HG03060 (cell line): ENCODE measurements at regions not wholly inside any gene's neighbourhood (a gene's known extent, or its start where the extent isn't known, plus 50 kb on each side); places are given as distances from the start of the nearest gene placed in this dataset.

Experiments
- ATAC-seq: cut with Tn5 transposase; IDR thresholded peaks from one replicate; pipeline ENCODE4 v1.9.1; 2021; ENCODE audit warnings: low read depth, moderate number of reproducible peaks; ENCODE audit not compliant: unreplicated experiment

DNA sequence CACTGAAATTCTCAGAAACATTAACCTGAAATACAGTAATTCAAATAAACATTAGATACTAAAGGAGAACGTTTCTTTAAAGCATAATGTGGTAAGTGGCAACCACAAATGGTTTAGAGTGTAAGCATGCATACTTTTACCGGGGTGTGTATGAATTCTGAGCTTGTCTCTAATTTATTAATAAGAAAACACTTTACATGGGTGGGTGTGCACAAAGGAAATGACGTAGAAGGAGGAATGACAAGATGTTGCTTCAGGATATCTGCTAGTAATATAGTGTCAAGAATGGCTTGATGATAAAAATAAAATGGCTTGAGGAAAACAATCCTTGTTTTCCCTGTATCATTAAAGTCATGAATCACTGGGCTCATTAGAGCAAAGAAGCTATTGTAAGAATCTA, 92.5 kb downstream of the ARL4A start:
- ATAC-seq, result no peak

DNA sequence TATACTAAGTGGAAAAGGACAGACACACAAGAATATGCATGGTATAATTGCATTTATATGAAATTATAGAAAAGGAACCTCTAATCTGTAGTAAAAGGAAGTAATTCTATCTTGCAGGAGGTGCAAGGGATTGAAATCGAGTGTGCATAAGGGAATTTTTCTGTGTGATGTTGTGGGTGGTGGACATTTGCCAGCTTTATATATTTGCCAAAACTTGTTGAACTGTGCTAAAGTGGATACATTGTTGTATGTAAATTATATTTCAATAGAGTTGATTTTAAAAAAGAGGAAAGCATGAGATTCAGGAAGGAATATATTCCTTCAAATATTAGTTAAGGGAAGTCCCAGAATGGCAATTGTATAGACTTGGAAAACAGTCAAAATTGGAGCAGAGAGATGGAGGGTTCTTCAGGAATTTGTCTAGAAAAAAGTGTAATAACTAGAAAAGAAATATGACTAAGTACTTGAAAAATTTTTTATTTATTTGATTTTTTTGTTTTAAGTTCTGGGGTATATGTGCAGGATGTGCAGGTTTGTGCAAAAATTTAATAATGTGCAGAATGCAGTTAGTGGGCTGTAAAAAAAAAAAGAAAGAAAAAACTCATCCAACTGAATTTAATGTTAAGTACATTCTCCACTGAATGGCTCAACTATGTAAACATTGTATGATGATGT, 96.1 kb downstream of the ARL4A start:
- no peak for ATAC-seq

DNA sequence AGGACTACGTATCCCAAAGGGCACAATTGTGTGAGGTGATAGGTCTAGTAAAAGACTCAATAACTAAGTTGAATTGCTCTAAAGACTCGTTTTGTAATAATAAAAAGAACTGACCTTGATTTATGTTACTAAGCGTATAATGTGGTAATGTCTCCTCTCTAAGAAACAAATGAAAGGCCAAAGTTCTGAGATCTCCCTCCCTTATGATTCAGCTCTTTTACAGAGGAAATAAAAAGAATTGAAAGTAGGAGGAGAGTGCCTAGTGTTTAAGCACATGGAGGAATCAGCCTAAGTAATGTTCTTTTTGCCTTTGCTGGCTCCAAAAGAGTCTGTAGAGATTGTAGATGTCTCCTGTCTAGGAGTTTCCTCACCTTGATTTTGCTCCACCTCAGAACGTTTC, 98.0 kb downstream of the ARL4A start:
- no peak for ATAC-seq

DNA sequence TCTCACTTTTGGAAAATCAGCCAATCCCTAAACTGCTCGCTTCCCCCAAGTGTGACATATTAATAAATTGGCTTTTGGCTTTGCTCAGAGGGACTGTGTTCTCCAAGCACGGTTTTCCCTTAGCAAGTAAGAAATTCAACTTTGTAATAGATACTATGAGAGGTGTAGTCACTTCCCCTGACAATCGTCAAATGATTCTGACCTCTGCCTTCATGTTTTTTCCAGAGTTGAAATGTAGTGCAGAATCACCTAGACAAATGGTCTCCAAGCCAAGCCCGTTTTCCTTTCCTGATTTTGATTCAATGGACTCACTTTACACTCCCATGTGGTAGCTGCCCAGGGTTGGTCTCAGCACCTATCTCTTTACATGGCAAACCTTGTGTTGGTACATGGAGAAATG, 99.1 kb downstream of the ARL4A start:
- no peak for ATAC-seq

DNA sequence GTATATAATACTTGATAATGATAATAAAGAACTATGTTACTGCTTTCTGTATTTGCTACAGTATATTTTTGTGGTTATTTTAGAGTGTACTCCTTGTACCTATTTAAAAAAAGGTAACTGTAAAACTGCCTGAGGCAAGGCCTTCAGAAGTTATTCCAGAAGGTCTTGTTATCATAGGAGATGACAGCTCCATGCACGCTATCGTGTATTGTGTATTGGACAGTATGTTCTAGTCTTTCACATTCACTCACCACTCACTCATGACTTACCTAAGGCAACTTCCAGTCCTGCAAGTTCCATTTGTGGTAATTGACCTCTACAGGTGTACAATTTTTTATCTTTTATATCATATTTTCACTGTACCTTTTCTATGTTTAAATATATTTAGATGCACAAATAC, 100.7 kb downstream of the ARL4A start:
- no peak for ATAC-seq

DNA sequence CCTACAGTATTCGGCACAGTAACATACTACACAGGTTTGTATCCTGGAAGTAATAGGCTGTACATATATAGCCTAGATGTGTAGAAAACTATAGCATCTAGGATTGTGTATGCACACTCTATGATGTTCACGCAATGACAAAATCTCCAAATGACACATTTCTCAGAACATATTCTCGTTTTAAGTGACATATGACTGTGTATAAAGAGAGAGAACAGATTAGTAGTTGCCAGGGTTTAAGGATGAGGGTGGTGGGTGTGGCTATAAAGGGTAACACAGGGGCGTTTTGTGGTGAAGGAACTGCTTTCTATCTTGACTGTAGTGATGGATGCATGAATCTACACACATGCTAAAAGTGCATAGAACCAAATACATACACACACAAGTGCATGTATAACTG, 101.2 kb downstream of the ARL4A start:
- ATAC-seq, result no peak

DNA sequence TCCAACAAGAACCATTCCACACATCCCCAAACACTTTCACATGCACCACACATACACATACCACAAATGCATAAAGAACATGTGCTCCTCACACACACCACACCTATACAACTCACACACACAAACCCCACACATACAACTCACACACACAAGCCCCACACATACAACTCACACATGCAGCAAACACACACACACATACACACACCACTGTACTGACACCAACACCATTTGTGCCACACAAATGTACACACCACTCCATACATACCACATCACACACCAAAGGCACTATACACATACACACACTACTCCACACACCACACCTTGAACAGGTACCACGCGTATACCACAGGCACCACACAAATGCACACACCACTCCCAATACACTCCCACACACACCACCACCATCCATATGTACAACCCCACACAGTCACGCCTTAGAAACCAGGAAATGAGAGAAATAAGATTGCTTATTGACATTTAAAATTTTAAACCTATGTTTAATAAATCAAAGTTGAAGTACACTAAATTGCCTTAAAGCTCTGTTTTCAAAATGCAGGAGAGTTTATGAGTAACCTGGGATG, 107.4 kb downstream of the ARL4A start:
- no peak for ATAC-seq

DNA sequence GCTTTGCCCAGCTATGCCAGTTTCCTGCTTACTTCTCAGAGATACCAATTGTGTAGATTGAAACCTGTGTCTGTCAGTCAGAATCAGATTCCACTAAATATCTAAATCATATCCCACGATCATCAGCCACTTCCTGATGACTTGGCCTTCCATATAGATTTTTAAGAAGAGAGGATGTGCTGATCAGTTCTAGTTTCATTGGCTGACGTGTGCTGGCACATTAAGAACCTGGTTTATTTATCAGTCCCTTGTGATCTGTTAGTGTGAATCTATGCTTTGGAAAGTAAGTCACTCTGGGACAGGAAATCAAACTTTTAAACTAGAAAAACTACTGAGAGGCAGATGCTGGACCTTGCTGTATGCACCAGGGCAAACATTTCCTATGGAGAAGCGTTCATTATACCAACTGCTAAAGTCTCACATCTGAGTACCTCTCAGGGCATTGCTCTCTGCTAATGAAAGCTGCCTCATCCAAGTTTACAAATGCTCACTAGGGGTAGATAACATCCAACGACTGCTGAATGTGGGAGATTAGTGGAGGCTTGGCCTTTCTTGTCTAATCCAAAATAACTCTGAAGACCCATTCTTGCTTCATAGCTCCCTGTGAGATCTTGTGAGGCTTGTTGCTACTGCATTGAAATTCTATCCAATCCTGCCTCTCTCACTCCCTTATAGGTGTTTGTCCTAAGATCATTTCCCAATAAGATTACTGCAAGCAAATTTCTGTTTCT, 109.1 kb downstream of the ARL4A start:
- no peak for ATAC-seq

DNA sequence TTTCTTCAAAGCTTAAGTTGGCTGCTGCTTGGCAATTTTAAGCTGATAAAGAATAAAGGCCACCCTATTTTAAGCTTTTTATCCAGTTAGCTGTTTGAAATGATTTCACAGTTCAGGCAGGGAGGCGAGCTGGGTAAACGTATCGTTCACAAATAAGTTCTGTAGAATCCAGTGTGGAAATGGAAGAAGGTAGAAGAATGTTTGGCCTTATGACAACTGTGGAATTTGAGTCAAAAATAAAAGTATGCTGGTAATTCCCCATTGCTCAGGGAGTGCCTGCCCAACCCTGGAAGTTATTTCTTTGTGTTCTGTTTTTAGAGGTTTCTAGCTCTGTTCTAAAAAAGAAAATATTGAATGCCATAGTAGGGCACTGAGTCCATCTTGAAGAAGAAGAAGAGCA, 113.1 kb downstream of the ARL4A start:
- ATAC-seq, result no peak

DNA sequence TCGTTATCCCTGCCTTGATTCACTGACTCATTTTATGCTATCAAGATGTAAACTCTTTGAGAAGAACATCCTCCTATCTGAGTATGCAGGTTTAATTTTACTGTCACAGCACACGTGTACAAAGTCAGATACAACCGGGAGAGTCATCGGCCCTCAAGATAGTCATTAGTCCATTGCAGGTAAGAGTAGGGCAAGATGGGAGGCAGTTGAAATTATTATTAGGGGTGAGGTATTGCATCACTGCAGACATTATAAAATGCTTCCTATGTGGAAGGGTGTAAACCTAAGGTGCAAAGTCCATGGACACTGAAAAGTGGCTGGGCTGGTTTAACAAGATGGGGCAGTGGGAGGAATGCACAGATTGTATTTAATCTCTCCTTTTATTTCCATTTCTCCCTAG, 113.7 kb downstream of the ARL4A start:
- no peak for ATAC-seq

DNA sequence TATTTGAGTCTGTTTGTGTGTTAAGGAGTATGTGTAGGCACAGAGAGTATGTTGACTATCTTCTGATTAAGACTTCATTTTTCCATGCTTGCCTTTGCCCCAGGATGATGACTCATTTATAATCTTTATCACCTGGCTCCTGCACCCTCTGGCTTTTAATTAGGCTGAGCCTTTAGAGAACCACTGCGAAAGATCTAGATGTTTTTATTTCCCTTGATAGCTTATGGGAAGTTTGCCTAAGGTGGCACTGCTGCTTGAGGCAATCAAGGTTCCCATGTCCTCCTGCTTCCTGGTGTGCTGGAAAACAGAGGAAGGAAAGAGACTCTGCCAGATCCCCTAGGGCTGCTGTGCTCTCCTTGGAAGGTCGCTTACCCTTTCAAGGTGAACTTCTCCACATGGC, 114.6 kb downstream of the ARL4A start:
- ATAC-seq, result no peak

DNA sequence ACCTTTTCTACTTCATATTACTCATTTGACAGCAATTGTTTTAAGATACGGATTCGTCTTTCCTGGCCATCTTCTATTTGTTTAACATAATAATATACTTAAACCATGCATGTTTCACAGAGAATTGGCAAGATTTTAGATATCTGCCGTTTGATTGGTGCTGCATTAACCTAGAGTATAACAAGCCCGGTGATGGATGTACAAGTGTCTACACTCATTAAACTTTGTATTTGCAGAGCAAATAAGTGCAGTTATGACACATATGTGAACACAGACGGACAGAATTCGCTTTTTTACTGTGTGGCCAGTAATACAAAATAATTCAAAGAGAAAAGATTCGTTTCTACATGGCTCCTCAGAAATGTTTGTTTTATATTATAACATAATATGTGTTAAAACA, 116.1 kb downstream of the ARL4A start:
- no peak for ATAC-seq

DNA sequence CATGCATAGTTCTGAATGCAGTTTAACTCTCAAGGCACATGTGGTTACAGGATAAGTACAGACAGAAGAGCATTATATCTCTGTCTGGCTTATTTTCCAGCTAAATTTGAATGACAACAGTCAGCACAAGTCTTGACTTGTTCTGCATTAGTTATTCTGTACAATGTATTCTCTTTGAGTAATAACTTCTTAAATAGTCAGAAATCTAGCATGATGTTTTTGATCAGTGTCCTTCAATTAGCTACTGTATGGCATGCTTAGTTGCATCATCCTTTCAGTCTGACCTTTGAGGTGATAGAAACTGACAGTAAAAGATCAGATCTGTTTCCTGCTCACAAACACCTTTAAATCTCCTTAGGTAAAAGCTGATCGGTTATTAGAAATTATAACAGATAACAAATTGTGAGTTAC, 118.1 kb downstream of the ARL4A start:
- ATAC-seq, result no peak

DNA sequence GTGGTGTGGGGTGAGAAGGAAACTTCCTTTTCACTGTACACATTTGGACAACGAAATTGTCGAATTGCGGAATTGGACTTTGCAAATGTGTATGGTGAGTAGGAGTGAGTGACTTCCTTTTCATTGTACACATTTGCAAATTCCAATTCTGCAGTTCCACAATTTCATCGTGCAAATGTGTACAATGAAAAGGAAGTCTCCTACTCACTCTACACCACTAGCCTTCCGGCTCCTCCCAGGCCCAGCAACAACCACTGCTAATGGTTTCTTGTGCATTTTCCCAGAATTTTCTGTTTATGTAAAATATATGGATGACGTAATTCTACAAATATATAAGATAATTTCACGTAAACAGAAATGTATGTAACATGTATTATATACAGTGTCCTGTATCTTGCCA, 118.5 kb downstream of the ARL4A start:
- no peak for ATAC-seq

DNA sequence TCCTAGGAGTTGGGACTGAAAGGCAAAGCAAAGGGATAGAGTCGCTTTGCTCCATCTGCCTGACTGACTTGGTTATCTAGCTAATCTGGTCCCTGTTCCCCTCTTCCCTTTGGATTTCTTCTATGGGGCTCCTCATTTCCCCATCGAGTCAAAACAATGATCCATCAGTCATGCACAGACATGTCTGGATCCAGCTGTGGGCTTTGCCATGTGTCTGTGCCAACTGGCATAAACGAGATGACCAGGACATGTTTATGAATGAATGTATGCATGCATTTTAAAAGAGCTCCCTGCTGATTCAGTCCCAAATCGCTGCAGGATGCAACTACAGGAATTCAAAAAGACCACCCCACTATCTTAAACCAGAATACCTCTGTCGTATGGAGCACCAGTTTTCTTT, 122.0 kb downstream of the ARL4A start:
- no peak for ATAC-seq

DNA sequence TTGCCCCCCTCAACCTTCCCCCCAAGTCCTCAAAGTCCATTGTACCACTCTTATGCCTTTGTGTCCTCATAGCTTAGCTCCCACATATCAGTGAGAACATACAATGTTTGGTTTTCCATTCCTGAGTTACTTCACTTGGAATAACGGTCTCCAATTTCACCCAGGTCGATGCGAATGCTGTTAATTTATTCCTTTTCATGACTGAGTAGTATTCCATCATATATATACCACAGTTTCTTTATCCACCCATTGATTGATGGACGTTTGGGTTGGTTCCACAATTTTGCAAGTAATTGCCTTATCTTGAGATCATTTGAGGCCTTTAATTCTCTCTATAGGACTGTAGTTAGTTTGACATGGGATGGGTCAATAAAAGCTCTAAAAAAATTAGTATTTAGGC, 124.7 kb downstream of the ARL4A start:
- no peak for ATAC-seq

DNA sequence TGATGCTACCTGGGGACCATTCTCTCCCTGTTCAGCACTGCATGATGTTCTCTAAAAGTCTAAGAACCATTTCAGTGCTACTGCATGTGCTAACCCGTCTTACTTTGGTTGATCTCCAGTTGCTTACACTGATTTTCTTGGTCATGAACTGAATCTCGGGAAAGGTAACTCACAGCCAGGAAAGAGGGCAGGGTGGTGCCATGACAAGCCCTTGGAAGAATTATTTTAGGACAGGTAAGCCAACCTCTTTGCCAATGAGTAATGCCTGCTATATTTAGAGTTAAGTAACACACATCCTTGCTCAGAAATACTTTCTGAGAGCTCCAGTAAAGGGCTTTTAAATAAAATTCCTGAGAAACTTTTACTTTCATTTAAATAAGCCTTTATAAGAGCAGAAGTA, 126.7 kb downstream of the ARL4A start:
- ATAC-seq, result no peak

DNA sequence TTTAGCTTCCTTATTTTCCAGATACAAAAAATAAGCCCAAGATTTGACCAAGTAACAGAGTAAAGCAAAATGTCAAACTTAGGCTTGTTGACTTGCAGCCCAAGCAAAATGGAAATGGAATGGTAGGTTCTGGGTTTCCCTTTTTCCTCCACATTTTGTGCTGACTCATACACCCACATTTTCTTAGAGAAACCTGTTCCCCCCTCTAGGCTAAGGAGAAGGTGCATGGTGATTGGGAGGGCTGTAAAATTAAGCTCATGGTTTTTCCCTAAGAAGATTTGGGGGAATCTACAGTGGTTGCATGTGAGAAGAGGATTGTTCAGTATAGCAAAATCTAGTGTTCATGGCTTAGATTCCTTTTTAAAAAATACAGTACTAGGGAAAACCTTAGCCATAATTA, 127.4 kb downstream of the ARL4A start:
- no peak for ATAC-seq

DNA sequence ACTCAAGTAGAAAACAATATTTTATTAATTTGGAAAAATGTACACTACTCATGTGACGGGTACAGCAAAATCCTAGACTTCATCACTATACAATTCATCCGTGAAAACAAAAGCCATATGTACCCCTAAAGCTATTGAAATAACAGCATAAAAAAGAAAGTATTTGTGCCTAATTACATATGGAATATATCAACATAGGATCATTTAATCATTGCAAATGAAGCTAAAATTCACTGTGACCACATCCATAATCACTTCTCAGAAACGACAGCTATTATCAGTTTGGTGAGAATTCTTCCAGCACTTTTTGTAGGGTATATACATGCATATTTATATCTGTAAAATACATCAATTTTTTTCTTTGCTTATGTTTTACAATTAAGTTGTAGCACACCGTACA, 128.0 kb downstream of the ARL4A start:
- ATAC-seq, result no peak

DNA sequence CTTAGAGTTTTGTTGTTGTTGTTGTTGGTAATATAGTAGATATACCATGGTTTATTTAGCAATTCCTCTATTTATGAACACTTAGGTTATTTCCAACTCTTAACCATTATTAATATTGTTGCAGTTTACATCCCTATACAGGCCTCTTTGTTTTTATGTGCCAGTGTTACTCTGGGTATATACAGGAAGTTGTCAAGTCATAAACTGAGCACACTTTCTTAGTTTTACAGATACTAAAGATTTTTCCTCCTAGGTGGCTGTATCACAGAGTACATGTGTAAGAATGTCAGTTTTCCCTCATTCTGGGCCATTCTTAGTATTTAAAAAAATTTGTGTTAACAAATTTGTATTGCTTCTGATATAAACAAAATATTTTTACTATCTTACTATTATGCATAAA, 128.4 kb downstream of the ARL4A start:
- no peak for ATAC-seq

DNA sequence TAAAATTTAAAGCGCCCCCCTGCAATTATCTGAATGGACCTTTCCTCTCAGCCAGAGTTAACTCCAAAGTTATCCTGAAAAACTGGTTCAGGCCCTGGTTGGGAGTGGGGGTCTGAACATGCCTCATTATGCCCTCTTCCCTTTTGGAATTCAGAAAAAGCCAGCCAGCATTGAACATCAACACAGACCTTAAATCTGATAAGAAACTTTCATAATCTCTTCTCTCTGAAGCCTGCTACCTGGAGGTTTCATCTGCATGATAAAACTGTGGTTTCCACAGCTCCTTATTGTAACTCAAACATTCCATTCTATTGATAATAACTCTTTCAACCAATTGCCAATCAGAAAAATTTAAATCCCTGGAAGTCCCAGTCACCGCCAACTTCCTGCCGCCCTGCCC, 133.3 kb downstream of the ARL4A start:
- no peak for ATAC-seq

DNA sequence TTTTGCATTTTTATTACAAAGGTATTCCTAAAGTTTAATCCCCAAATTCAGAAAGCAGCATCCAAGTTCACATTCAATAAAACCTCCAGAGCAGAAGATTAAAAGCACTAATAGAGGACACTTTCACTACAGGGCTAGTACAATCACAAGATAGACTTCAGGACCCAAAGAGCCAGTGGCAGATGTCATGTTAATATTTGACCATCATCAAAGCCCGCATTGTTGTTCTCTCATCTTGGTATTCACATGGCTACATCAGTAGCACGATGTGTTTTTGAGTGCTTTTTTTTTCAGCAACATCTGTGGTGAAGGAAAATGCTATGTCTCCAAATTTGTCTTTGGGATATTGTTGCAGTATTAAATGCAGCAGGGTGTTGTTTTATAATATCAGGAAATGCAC, 134.3 kb downstream of the ARL4A start:
- ATAC-seq, result no peak
